Endothelial cell of umbilical vein (primary cell): ENCODE measurements at regions not wholly inside any gene's neighbourhood (a gene's known extent, or its start where the extent isn't known, plus 50 kb on each side); places are given as distances from the start of the nearest gene placed in this dataset.

ENCODE experiments used
- EZH2 ChIP-seq: IDR thresholded peaks from 2 replicates; pipeline ENCODE4 v1.6.1; 2012; ENCODE audit warnings: borderline replicate concordance, low read depth, mild to moderate bottlenecking, moderate library complexity, low read length, inconsistent platforms; ENCODE audit not compliant: severe bottlenecking
- TF ChIP-seq, protein P1 (sequence below), 2 donors: IDR thresholded peaks; 1 replicate in 1 of 2; 2 replicates in 1 of 2; pipeline ENCODE4 v1.5.1; 2011; ENCODE audit warnings: low read length in 2 of 2, mild to moderate bottlenecking in 2 of 2, moderate library complexity in 2 of 2, control low read depth in 1 of 2, inconsistent platforms in 1 of 2, low read depth in 1 of 2; ENCODE audit not compliant: insufficient read depth in 1 of 2; ENCODE audit errors: extremely low read depth in 1 of 2
- TF ChIP-seq, protein P2 (sequence below): IDR thresholded peaks from 2 replicates; pipeline ENCODE4 v1.6.1; 2011; ENCODE audit not compliant: insufficient read depth, insufficient read length

- TF ChIP-seq, protein P1, sequence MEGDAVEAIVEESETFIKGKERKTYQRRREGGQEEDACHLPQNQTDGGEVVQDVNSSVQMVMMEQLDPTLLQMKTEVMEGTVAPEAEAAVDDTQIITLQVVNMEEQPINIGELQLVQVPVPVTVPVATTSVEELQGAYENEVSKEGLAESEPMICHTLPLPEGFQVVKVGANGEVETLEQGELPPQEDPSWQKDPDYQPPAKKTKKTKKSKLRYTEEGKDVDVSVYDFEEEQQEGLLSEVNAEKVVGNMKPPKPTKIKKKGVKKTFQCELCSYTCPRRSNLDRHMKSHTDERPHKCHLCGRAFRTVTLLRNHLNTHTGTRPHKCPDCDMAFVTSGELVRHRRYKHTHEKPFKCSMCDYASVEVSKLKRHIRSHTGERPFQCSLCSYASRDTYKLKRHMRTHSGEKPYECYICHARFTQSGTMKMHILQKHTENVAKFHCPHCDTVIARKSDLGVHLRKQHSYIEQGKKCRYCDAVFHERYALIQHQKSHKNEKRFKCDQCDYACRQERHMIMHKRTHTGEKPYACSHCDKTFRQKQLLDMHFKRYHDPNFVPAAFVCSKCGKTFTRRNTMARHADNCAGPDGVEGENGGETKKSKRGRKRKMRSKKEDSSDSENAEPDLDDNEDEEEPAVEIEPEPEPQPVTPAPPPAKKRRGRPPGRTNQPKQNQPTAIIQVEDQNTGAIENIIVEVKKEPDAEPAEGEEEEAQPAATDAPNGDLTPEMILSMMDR (IDR thresholded peaks at IDR 0.05; ENCODE audit: extremely low read depth in 1 of 2, insufficient read depth in 1 of 2, low read depth in 1 of 2, low read length in 2 of 2): no peak
- TF ChIP-seq EZH2: no peak
- TF ChIP-seq, protein P2, sequence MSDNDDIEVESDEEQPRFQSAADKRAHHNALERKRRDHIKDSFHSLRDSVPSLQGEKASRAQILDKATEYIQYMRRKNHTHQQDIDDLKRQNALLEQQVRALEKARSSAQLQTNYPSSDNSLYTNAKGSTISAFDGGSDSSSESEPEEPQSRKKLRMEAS: no peak
Measured at GRCh38 chr12:105982022-105982421, 156.7 kb downstream of the NUAK1 start.
